NOMO-1 treated with dmso at 0.1 percent for 144 hours (cell line): ENCODE measurements at regions not wholly inside any gene's neighbourhood (a gene's known extent, or its start where the extent isn't known, plus 50 kb on each side); places are given as distances from the start of the nearest gene placed in this dataset.
"Not testable (repeated sequence)": the region's sequence is repeated elsewhere in the genome, so short reads cannot be mapped to it uniquely, and the experiment has no call there.

Experiments
- DNase-seq: peaks from one replicate; lab custom pipeline; 2025; ENCODE audit not compliant: unreplicated experiment; lab: John Stamatoyannopoulos, UW

DNA sequence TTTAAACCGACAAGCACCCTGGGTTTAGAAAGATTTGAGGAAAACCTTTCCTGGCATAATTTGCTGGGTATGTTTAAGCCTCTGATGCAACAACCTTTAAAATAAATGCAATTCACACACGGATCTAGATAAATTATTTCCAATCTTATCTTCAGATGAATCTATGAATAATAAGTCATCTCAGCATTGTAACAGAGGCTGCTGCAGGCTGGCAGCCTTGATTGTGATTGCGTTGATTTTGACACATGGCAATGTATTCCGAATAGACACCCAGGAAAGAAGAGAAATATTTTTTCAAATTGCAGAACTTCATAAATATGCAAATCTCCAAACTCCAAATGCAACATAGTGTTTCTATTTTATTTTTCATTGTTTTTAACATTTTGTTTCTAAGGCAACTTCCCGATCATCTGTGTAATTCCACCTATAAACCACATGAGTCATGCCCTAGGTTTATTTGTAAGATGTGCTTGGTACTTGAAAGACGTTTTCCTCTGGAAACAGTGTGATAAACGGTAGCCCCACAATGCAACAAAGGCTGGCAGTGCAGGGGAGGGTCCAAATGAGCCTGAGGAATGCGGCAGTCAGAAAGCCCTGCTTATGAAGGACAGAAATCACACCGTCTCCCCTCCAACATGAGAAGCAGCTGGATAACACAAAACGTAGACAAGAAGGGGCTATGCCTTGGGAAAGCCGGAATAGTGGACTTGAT is 359.0 kb downstream of the BRD1 start:
- DNase-seq: no peak

GRCh38 chr22:49466878-49467595 is 360.6 kb downstream of the BRD1 start:
- DNase-seq: peak; percentile 78

- DNase-seq: no peak
These were observed 363.6 kb downstream of the BRD1 start for GRCh38 chr22:49464037-49464436.

GRCh38 chr22:49462795-49463194 is 364.9 kb downstream of the BRD1 start:
- DNase-seq: peak; percentile 17

DNA sequence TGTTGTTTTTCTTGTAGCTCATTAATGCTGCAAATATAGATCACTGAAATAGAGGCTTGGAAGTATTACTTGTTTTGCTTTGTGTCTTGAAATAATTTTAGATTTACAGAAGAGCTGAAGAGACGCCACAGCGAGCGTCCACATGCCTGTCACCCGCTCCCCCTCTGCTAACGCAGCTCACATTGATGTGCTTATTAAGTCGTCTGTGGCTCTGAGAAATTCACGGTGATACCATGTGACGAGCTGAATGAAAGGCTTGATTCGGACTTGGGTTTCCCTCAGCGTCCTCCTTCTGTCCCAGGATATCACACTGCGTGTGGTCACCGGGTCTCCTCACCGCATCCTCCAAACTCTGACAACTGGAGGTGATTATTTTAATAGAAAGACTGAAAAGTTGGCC is 365.4 kb downstream of the BRD1 start:
- no peak for DNase-seq

GRCh38 chr22:49461674-49462073 is 366.0 kb downstream of the BRD1 start:
- DNase-seq: no peak

DNA sequence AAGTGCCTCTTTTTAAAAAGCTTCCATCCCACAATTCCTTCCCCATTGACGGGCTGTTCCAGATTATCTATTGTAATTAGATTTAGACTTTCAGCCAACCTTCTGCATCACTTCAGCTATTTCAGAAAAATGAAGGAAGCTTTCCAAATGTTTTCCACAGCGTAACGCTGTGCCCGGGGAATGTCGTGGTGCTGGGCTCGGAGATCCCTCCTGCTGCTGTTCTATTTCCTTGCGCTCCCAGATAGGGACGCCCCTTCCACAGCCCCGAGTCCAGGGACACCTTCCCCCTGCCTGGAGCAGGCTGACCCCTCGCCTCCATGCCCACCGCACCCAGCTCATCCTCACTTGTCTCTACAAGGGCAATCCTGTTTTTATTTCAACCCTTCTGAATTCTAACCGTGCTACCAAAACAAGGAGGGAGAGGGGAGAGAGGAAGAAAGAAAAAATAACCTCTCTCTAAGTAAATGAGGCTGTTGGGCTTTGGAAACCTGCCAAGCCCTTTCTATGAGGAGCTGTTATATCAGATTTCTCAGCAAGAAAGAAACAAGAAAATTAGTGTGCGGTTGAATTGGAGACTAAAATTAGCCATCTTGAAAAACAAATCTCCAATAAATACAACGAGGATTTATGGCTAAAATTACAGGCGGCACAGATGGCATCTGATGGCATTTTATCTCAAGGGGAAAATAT is 366.9 kb downstream of the BRD1 start:
- no peak for DNase-seq

GRCh38 chr22:49460091-49460490 is 367.6 kb downstream of the BRD1 start:
- DNase-seq: no peak

GRCh38 chr22:49458708-49459099 is 369.0 kb downstream of the BRD1 start:
- DNase-seq: no peak

DNA sequence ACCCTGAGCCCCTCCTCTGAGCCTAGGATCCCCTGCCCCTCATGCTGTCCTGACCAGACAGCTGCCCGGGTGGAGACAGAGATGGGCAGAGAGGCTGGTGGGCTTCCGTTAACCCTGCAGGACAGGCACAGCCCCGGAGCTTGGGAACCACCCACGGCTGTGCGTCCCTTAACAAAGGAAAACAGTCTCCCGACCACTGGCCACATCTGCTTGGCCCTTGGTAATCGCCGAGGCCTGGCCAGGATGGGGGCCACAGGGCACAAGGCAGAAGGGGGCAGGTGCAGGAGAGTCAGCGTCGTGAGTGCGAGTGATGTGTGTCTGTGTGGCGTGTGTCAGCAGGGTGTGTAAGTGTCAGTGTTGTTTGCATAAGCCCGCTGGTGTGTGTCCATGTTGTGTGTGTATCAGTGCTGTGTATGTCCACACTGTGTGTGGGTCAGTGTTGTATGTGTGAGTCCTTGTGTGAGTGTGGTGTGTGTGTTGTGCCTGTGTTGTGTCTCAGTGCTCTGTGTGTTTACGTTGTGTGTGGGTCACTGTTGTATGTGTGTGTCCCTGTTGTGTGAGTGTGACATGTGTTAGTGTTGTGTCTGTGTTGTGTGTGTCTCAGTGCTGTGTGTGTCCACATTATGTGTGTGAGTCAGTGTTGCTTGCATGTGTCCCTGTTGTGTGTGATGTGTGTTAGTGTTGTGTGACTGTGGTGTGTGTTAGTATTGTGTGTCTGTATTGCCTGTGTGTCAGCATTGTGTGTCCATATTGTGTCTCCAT is 369.5 kb downstream of the BRD1 start:
- no peak for DNase-seq

- DNase-seq: no peak
These were observed 370.5 kb downstream of the BRD1 start for GRCh38 chr22:49457146-49457545.

DNA sequence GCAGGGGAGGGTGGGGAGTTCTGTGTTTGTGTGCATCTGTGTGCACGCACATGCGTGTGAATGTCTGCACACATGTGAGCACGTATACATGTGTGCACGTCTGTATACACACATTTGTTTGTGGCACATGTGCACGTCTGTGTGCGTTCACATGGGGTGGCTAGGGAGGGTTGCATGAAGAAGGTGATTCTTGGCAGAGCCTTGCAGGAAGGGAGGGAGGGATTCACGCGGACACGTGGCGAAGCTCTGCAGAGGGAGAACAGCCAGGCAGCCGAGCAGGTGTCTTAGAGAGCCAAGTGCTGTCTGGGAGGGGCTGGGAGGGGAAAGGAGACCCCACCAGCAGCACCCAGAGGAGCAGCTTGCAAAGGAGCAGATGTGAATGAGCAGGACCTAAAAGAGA is 372.1 kb downstream of the BRD1 start:
- no peak for DNase-seq

DNA sequence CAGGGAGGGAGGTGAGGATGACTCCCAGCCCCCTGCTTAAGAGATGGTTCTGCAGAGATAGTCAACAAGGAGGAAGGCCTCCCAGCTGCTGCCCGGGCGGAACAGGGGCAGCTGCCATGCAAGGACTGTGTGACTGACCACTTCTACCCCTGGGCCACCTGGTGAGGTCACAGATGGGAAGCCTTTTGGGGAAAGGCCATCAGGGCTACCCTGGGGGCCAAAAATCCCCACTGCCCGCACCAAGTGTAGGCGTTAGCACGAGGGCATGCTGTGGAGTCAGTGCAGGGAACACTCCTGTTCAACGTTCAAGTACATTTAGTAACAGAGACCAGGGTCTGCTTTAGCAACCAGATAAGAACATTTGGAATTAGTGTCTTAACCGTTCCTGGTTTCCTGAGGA is 372.9 kb downstream of the BRD1 start:
- no peak for DNase-seq

DNA sequence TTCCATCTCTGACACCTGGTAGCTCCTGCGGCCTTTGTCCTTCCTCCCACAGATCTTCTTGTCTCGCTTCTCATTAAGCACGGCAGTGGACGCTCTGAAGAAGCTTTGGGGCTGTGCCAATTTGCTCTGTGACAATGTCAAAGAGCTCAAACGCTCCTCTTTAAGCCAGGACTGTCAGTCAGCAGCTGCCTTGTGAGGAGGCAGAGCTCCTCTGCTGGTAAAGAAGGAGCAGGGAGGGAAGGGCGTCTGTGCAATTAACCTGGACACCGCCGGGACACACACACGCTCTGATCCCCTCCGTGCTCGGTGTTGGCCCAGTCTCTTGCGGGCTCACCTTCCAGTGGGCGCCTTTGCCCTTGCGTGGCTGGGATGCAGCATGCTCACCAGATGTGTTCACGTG is 373.9 kb downstream of the BRD1 start:
- DNase-seq: no peak

- not testable (repeated sequence) for DNase-seq
These were observed 374.7 kb downstream of the BRD1 start for GRCh38 chr22:49453019-49453418.

DNA sequence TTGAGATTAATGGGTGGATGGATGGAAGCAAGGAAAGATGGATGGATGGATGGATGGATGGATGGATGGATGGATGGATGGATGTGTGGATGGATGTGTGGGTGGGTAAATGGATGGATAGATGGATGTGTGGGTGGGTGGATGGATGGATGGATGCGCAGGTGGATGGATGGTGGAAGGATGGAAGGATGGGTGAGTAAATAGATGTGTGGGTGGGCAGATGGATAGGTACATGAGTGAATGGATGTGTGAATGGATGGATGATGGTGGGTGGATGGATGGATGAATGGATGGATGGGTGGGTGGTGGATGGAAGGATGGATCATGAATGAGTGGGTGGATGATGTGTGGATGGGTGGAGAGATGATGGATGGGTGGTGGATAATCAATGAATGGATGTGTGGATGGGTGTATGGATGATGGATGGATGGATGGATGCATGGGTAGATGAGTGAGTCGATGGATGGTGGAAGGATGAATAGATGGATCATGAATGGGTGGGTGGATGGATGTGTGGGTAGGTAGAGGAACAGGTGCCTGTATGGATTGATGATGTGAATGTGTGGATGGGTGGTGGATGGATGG is 375.2 kb downstream of the BRD1 start:
- no peak for DNase-seq

DNA sequence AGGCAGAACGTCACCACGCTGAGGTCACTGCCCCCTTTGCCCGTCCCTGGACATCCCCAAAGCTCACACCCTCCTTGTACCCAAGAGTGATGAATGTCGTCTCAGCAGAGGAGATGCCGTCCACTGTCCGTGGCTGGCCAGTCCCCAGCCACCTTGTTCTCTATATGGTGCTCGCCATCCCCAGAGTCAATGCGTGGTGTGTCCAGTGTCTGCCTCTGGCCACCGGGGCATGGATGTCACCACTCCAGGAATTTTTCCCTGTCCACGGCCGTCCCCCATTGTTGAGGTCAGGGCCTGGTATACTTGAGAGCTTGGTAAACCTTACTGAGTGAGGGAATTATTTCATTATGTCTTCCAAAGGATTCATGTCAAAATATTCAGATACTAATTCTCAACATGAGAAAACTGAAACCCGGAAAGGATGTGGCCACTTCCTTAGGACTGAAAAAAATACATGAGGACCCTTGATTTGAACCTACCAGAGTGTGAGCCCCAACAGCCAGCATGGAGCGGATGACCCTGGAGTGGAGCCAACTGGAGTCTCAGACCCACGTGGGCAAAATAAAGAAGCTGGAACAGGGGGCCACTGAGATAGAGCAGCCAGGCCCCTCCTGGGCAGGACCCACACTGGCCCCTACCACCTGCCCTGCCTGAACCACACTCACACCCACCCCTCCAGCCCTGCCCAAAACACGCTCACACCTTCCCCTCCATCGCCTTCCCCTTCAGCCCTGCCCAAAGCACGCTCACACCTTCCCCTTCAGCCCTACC is 376.4 kb downstream of the BRD1 start:
- DNase-seq: no peak

GRCh38 chr22:49450498-49450897 is 377.2 kb downstream of the BRD1 start:
- DNase-seq: no peak

DNA sequence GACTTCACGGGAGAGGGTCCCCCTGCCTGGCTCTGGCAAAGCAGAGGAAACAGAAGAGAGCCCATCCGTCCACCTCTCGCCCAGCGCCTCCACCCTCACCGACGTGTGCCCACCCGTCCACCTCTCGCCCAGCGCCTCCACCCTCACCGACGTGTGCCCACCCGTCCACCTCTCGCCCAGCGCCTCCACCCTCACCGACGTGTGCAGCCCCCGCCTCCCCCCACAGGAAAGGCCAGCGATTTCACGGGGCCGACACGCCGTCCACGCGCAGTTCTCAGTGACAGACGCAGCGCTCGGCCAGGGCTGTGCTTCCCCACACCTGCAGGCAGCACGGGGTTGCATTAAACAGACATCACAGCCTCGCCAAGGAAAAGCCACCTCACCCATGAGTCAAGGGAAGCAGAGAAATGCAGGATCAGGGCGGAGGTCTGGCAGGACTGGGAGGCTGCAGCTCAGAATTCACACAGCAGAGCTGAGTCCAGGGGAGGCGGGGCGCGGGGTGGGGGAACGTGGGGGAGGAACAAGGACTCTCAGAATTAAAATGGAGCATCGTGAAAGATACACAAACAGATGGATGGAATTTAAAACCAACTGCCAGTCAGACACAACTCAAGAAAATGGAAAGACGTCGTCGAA is 377.7 kb downstream of the BRD1 start:
- no peak for DNase-seq

GRCh38 chr22:49449377-49449776 is 378.3 kb downstream of the BRD1 start:
- no peak for DNase-seq
